ENCODE measurements at regions not wholly inside any gene's neighbourhood (a gene's known extent, or its start where the extent isn't known, plus 50 kb on each side); places are given as distances from the start of the nearest gene placed in this dataset.
A peak's percentile ranks its signal among the peaks of the same experiment; 100 is the strongest.
"Not testable (repeated sequence)": the region's sequence is repeated elsewhere in the genome, so short reads cannot be mapped to it uniquely, and the experiment has no call there.

DNA sequence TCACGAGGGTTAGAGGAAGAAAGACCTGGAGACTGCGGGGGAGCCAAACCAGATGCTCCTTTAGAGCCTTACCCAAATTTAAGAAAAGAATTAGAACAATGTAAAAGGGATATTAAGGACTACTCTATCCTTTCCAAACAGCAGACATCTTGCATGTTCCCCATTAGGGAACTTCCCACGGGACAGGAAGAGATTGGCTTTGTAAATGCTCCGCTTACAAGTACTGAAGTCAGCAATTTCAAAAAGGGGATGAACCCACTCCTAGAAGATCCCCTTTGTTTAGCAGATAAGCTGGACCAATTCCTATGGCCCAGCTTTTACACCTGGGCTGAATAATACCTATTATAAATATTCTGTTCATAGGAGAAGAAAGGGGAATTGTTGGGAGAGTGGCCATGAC lies 74.2 kb downstream of the APOBEC1 start:
- DNase-seq, result no peak

DNA sequence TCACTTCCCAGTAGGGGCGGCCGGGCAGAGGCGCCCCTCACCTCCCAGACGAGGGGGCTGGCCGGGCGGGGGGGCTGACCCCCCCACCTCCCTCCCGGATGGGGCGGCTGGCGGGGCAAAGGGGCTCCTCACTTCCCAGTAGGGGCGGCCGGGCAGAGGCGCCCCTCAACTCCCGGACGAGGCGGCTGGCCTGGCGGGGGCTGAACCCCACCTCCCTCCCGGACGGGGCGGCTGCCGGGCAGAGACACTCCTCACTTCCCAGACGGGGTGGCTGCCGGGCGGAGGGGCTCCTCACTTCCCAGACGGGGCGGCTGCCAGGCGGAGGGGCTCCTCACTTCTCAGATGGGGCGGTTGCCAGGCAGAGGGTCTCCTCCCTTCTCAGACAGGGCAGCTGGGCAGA lies 75.6 kb downstream of the APOBEC1 start:
- not testable (repeated sequence) for DNase-seq

DNA sequence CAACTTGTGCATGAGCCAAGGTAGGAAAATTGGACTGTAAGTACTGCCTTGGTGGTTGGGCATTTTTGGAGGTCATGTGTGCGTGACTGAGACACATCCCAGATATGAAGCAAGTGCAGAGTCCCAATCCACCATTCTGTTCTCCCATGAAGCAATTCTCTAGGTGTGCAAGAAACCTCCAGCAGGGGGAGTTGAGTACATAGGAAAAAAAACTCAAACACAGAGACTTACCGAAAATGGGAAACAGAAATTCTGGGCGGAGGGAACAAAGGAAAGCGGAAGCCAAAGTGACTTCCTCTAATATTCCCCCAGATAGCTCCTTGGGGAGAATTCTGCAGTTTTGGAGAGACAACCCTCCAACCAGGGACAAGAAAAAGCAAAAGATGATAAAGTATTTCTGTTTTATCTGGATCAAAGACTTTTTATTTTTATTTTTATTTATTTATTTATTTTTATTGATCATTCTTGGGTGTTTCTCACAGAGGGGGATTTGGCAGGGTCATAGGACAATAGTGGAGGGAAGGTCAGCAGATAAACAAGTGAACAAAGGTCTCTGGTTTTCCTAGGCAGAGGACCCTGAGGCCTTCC lies 76.9 kb downstream of the APOBEC1 start:
- peak; percentile 60 for DNase-seq

DNA sequence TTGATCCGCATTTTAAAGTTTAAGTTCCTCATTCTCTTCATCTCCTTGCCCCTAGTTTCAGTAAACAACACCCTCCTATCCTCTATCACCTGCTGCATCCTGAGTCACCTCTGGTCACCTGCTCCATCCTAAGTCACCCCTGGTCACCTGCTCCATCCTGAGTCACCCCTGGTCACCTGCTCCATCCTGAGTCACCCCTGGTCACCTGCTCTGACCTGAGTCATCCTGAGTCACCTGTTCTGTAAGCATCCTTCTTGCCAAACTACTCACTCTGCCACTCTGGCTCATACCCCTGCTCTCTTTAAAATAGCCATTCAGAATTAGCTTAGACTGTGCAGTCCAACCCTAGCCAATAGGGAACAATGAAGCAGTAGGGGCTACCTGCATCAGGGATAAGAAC lies 80.6 kb upstream of the CD163 start:
- not testable (repeated sequence) for DNase-seq

DNA sequence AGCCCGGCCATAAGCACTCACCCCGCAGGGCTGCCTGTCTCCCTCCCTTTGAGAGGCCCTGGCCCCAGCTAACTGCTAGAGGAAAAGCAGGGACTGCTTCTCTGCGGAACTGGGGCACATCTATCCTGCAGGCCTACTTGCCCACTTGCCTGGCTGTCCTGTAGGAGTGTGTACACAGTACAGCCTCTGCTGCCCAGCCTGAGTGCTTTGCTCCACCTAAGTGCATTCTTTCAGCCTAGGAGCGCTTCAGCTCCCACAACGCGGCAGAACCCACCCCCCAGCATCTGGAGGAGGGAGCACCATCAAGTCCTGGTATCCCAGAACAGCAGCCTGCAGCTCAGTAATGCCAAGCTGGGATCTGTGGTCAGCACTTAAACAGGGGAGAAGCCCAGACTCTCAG lies 79.9 kb upstream of the CD163 start:
- no peak for DNase-seq

DNA sequence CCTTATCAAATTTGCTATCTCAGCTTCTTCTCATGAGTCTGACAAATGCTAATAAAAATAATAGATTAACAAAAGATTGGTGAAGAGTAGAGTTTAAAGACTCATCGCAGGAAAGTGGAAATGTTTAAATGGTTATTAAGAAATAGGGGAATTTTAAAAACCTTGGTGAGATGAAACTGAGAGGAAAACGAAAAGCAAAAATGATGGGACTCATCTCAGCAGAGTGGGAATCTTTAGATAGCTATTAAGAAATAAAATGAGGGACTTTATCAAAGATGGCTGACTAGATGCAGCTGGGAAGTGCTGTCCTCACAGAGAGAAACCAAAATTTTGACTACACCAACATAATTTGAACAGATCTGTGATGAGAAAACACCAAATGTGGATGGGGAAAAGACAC lies 79.2 kb upstream of the CD163 start:
- no peak for DNase-seq

DNA sequence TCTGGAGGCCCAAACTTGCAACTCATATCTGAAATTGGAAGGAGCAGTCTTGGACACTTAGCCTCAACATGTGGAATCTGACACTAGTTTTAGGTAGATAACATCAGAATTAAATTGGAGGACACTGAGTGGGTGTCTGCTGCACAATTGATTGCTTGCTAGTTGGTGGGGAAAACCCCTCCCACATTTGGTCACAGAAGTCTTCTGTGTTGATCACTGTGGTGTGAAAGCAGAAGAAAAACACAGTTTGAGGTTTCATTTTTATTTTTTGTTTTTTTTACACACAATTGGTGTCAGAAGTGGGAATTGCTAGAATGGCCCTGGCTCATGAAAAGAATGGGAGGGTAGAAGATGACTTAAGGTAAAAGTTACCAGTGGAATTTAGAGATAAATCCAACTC lies 78.0 kb upstream of the CD163 start:
- no peak for DNase-seq

DNA sequence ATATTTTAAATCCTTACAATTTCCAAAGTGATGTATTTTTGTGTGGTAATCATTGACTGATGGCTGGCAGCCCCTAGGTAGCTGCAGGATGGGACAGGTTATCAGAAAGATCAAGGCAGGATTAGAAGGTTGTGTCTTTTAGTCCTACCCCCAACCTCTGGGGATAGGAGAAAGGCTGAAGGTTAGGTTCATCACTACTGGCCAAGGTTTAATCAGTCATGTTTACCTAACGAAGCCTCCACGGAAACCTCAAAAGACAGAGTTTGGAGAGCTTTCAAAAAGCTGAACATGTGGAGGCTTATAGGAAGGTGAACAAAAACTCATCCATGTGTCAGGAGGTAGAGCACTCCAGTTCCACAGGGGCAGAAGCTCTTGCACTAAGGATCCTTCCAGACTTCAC lies 77.5 kb upstream of the CD163 start:
- no peak for DNase-seq

DNA sequence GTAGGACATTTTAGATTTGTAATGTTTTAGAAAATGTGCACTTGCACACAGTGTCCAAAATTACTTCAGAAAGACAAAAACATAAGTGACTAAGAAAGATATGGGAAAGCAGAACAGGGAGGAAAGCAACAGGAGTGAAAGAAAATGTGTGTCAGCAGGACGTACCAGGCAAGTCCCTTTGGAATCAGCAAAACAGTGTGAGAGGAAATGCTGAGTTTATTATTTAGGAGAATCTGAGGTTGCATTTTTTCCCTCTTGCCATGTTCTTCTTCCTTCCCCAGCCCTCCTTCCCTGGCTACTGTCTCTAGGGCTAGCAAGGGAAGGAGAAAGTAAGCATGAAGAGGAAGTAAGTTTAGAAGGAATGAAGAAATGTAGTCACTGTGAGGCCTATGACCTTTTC lies 67.7 kb upstream of the CD163 start:
- no peak for DNase-seq

DNA sequence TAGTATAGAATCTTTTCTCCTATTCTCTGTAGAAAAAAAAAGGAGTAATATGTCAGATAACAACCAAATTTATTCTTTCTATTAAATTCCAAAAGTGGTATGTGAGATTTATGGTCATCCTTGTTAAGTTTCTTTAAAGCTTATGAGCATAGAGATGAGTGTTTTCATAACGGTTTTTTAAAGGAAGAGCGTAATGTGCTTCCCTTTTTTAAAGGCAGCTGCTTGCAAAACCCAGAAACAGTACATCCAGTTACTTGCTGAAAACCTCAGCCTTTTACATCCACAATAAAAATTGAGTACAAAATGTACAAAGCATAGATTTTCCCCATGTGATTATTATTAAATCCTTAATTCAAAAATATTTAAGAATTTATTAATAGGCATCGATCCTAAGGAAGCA lies 53.6 kb upstream of the CD163 start:
- DNase-seq, result no peak

DNA sequence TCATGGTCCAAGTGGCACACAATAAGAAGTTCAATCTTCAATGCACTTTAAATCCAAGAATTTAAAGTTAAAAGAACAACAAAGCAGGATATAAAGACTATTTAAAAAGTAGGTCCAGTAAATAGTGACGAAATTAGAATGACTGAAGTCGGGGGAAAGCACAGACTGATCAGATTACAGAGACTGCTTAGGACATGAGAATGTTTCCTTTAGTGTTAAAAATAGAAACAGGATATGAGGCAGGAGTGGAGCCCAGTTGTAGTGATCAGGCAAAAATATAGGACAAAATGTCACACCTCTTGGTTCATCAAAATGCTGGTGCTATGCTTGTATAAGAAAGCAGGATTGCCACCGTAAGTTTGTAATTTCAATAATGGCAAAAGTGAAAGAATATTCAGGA lies 52.2 kb upstream of the CD163 start:
- DNase-seq, result no peak

DNA sequence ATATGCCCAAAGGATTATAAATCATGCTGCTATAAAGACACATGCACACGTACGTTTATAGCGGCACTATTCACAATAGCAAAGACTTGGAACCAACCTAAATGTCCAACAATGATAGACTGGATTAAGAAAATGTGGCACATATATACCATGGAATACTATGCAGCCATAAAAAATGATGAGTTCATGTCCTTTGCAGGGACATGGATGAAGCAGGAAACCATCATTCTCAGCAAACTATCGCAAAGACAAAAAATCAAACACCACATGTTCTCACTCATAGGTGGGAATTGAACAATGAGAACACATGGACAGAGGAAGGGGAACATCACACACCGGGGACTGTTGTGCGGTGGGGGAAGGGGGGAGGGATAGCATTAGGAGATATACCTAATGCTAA lies 51.3 kb upstream of the CD163 start:
- not testable (repeated sequence) for DNase-seq

All from CD4-positive, alpha-beta T cell treated with Interleukin-17A for 1 hour (primary cell).